ENCODE measurements at regions not wholly inside any gene's neighbourhood (a gene's known extent, or its start where the extent isn't known, plus 50 kb on each side); places are given as distances from the start of the nearest gene placed in this dataset.

- no peak for DNase-seq
Observed at GRCh38 chr6:54991761-54992330, 145.3 kb downstream of the FAM83B start.

GRCh38 chr6:54992789-54993188, 146.2 kb downstream of the FAM83B start:
- no peak for DNase-seq

- DNase-seq = no peak
Observed at GRCh38 chr6:54993294-54993693, 146.7 kb downstream of the FAM83B start.

GRCh38 chr6:54993948-54994347, 147.4 kb downstream of the FAM83B start:
- DNase-seq = no peak

GRCh38 chr6:54998576-54998975, 152.0 kb downstream of the FAM83B start:
- DNase-seq = no peak

- no peak for DNase-seq
Observed at GRCh38 chr6:55003719-55004430, 157.3 kb downstream of the FAM83B start.

GRCh38 chr6:55009131-55009530, 162.6 kb downstream of the FAM83B start:
- no peak for DNase-seq

- DNase-seq = no peak
Observed at GRCh38 chr6:55011034-55011433, 163.3 kb upstream of the HCRTR2 start.

GRCh38 chr6:55012454-55012853, 161.9 kb upstream of the HCRTR2 start:
- DNase-seq = no peak

GRCh38 chr6:55014321-55015088, 159.8 kb upstream of the HCRTR2 start:
- no peak for DNase-seq

GRCh38 chr6:55016261-55016660, 158.1 kb upstream of the HCRTR2 start:
- no peak for DNase-seq

- DNase-seq = no peak
Observed at GRCh38 chr6:55017555-55018300, 156.6 kb upstream of the HCRTR2 start.

- DNase-seq = no peak
Observed at GRCh38 chr6:55019591-55019990, 154.7 kb upstream of the HCRTR2 start.

GRCh38 chr6:55023230-55023629, 151.1 kb upstream of the HCRTR2 start:
- no peak for DNase-seq

- DNase-seq = no peak
Observed at GRCh38 chr6:55033016-55033546, 141.2 kb upstream of the HCRTR2 start.

GRCh38 chr6:55034752-55035151, 139.6 kb upstream of the HCRTR2 start:
- no peak for DNase-seq

GRCh38 chr6:55040102-55040848, 134.0 kb upstream of the HCRTR2 start:
- no peak for DNase-seq

GRCh38 chr6:55046869-55047422, 127.4 kb upstream of the HCRTR2 start:
- DNase-seq = no peak

GRCh38 chr6:55047451-55048044, 126.8 kb upstream of the HCRTR2 start:
- no peak for DNase-seq

GRCh38 chr6:55049866-55050265, 124.4 kb upstream of the HCRTR2 start:
- no peak for DNase-seq

GRCh38 chr6:55052846-55053245, 121.5 kb upstream of the HCRTR2 start:
- no peak for DNase-seq

GRCh38 chr6:55058682-55059081, 115.6 kb upstream of the HCRTR2 start:
- DNase-seq = no peak

Measured in DMS79 (cell line).